A549 (cell line): ENCODE measurements at regions not wholly inside any gene's neighbourhood (a gene's known extent, or its start where the extent isn't known, plus 50 kb on each side); places are given as distances from the start of the nearest gene placed in this dataset.

ENCODE experiments used
- POLR2A ChIP-seq: IDR thresholded peaks from 2 replicates; pipeline ENCODE4 v1.6.1; 2012; ENCODE audit warnings: mild to moderate bottlenecking, low read length
- SMC3 ChIP-seq: fragments of >200 bp; sonication (Bioruptor Twin); formaldehyde crosslinking; IDR thresholded peaks from 3 replicates; pipeline ENCODE4 v1.6.1; 2018; ENCODE audit warnings: inconsistent platforms
- TF ChIP-seq, protein P1 (sequence below): fragments of >200 bp; sonication (Bioruptor Twin); formaldehyde crosslinking; IDR thresholded peaks from 3 replicates; pipeline ENCODE4 v1.5.1; 2016
- TF ChIP-seq, protein P2 (sequence below): fragments of 200-600 bp; sonication (generic); IDR thresholded peaks from 2 replicates; pipeline ENCODE4 v1.6.1; 2016; ENCODE audit warnings: antibody characterized with exemption, mild to moderate bottlenecking, moderate library complexity
- TF ChIP-seq, protein P3 (sequence below): fragments of 450-650 bp; IDR thresholded peaks from 2 replicates; pipeline ENCODE4 v1.6.1; 2014; ENCODE audit warnings: antibody characterized with exemption

DNA sequence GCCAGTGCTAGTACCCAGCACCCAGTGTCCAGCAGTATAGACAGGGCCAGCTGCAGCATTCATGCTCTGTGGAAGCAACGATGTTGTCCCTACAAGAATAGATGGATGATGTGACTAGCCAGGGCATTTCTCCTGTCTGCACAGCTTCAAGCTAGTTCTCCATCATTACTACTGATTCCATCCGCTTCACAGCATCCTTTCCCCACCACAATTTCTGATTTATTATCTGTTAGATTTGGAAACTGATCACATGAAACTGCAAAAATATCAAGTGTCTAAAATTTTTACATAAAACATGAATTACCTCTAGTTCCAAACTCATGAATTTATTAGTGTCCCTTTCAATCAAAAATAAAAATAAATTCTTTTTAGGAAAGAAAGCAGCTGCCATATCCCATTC lies 138.9 kb upstream of the POU2AF2 start:
- TF ChIP-seq POLR2A: no peak
- TF ChIP-seq, protein P1, sequence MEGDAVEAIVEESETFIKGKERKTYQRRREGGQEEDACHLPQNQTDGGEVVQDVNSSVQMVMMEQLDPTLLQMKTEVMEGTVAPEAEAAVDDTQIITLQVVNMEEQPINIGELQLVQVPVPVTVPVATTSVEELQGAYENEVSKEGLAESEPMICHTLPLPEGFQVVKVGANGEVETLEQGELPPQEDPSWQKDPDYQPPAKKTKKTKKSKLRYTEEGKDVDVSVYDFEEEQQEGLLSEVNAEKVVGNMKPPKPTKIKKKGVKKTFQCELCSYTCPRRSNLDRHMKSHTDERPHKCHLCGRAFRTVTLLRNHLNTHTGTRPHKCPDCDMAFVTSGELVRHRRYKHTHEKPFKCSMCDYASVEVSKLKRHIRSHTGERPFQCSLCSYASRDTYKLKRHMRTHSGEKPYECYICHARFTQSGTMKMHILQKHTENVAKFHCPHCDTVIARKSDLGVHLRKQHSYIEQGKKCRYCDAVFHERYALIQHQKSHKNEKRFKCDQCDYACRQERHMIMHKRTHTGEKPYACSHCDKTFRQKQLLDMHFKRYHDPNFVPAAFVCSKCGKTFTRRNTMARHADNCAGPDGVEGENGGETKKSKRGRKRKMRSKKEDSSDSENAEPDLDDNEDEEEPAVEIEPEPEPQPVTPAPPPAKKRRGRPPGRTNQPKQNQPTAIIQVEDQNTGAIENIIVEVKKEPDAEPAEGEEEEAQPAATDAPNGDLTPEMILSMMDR: no peak
- TF ChIP-seq, protein P2, sequence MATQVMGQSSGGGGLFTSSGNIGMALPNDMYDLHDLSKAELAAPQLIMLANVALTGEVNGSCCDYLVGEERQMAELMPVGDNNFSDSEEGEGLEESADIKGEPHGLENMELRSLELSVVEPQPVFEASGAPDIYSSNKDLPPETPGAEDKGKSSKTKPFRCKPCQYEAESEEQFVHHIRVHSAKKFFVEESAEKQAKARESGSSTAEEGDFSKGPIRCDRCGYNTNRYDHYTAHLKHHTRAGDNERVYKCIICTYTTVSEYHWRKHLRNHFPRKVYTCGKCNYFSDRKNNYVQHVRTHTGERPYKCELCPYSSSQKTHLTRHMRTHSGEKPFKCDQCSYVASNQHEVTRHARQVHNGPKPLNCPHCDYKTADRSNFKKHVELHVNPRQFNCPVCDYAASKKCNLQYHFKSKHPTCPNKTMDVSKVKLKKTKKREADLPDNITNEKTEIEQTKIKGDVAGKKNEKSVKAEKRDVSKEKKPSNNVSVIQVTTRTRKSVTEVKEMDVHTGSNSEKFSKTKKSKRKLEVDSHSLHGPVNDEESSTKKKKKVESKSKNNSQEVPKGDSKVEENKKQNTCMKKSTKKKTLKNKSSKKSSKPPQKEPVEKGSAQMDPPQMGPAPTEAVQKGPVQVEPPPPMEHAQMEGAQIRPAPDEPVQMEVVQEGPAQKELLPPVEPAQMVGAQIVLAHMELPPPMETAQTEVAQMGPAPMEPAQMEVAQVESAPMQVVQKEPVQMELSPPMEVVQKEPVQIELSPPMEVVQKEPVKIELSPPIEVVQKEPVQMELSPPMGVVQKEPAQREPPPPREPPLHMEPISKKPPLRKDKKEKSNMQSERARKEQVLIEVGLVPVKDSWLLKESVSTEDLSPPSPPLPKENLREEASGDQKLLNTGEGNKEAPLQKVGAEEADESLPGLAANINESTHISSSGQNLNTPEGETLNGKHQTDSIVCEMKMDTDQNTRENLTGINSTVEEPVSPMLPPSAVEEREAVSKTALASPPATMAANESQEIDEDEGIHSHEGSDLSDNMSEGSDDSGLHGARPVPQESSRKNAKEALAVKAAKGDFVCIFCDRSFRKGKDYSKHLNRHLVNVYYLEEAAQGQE: no peak
- TF ChIP-seq, protein P3, sequence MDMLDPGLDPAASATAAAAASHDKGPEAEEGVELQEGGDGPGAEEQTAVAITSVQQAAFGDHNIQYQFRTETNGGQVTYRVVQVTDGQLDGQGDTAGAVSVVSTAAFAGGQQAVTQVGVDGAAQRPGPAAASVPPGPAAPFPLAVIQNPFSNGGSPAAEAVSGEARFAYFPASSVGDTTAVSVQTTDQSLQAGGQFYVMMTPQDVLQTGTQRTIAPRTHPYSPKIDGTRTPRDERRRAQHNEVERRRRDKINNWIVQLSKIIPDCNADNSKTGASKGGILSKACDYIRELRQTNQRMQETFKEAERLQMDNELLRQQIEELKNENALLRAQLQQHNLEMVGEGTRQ: no peak
- TF ChIP-seq SMC3: no peak
